ENCODE measurements at regions not wholly inside any gene's neighbourhood (a gene's known extent, or its start where the extent isn't known, plus 50 kb on each side); places are given as distances from the start of the nearest gene placed in this dataset.

DNA sequence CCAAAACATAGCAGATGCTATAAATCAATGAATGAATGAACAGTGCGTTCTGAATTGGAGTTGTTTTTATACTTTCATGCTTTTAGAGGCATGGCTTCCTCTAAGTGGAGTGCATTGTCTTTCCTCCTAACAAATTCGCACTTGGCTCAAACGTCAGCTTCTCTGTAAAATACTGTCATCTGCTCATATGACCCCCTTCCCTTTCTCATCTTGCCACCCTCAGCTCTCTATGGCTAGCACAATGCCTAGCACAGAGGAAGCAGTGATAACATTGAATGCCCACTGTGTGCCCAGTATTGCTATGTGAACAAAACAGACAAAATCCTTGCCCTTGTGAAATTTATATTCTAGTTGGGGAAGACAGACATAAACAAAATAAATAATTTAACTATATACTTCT lies 258.8 kb downstream of the MREG start:
- intact Hi-C loops (cut with micrococcal nuclease), result no loop called here
- DNase-seq (no peak), ATAC-seq (peak; percentile 25)

DNA sequence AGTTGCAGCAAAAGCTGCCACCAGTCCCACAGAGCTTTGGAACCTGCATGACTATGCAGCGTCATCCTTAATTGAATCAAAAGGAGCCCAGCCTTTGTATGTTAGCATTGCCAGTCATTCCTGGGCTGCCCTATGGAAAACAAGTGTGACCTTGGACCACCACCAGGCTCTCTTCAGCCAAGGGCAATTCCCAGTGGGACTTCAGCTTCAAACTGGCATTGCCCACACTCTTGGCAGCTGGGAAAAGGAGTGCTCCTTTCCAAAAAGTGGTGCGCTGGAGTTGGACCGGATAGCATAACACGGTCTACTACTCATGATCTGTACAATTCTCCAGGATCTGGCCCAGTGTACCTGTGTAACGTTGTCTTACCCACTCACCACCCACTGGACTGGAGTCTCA lies 259.5 kb downstream of the MREG start:
- ATAC-seq (no peak), DNase-seq (no peak)
- intact Hi-C loops (cut with micrococcal nuclease), result no loop called here

DNA sequence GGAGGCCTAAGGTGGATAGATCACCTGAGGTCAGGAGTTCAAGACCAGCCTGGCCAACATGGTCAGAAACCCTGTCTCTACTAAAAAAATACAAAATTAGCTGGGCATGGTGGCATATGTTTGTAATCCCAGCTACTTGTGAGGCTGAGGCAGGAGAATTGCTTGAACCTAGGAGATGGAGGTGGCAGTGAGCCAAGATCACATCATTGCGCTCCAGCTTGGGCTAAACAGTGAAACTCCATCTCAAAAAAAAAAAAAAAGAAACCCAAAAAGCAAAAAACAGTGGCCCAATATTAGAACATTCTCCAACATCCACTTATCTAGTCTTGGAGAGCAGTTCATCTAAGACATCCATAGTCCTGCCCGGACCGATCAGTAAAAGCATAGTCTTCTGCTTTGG lies 260.4 kb downstream of the MREG start:
- intact Hi-C loops (cut with micrococcal nuclease), result no loop called here
- ATAC-seq, result no peak
- DNase-seq, result no peak

DNA sequence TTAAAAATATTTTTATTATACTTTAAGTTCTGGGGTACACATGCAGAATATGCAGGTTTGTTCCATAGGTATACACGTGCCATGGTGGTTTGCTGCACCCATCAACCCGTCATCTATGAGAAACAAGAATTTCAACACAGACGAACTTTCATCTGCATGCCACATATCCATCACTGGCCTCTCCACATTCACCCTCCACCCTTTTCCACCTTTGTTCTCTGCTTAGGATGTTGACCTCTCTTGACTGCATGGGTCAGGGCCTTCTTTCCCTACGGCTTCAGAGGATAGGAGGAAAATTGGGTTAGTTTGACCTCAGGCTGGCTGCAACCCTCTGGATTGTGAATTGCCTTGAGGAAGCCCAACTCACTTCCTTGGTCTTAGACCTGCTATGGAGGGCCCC lies 260.9 kb downstream of the MREG start:
- ATAC-seq (no peak), DNase-seq (no peak)
- intact Hi-C loops (cut with micrococcal nuclease), result no loop called here

DNA sequence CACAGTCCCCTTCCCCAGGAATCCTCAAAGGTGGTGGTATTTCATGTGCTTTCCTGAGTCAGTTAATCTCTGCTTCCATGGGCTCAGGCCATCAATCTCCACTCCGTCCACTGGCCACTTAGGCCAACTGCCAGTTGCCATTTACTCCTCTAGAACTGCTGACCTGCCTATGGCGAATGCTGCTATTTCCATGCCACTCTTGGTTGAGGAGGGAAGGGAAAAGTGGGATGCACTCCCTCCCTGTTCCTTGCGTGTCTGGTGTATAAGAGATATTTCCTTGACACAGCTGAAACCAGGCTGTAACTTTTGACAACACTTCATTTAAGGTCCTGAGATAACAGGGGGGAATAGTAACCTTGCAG lies 261.5 kb downstream of the MREG start:
- intact Hi-C loops (cut with micrococcal nuclease), result no loop called here
- ATAC-seq (no peak), DNase-seq (no peak)

DNA sequence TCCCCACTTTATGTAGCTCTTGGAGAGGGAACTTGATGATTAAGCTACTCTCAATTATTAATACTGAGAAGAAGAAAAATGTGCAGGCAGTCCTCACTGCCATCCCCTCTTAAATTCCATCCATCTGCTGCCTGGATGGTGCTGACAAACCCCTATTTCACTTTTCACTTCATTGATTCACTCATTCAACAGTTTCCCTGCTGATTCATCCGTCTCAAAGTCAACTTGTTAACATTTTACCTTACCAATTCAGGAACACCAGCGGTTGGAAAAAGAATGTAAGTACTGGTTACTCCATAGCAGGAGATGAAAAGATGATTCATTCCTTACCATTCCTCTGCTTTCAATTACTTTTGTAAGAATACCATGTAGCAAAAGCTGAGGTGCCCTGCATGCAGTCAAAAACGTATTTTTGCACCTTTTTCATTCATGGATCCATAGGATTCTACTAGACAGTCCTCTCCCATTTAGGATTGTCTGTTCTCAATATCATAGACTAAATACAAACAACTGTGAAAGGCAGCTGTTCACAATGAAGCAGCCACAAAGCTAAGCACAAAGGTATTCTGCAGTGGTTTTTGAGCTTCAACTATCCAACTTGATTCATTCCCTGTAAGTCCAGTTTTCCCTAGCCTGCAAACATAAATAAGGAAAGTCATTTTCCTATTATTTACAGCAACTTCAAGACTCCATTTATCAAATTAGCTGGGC lies 262.0 kb downstream of the MREG start:
- intact Hi-C loops (cut with micrococcal nuclease), result no loop called here
- no peak for ATAC-seq
- DNase-seq, result no peak

DNA sequence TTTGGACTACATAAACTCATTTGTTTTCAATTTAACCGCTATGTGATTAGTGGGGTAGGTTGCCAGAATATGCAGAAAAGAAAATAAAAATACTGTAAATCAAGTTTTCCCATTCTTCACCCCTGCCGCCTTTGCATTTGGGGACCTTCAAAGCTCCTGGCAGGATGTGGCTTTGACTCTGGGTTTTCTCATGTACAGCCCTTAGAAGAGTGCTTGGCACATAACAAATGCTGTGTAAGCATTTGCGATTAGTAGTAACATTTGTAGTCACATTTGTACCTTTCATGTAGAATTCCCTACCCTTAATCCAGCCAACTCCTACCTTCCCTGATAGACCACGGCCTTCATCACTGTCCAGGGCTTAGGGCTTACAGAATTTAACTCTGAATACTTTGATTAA lies 262.6 kb downstream of the MREG start:
- intact Hi-C loops (cut with micrococcal nuclease), result no loop called here
- no peak for DNase-seq
- no peak for ATAC-seq

DNA sequence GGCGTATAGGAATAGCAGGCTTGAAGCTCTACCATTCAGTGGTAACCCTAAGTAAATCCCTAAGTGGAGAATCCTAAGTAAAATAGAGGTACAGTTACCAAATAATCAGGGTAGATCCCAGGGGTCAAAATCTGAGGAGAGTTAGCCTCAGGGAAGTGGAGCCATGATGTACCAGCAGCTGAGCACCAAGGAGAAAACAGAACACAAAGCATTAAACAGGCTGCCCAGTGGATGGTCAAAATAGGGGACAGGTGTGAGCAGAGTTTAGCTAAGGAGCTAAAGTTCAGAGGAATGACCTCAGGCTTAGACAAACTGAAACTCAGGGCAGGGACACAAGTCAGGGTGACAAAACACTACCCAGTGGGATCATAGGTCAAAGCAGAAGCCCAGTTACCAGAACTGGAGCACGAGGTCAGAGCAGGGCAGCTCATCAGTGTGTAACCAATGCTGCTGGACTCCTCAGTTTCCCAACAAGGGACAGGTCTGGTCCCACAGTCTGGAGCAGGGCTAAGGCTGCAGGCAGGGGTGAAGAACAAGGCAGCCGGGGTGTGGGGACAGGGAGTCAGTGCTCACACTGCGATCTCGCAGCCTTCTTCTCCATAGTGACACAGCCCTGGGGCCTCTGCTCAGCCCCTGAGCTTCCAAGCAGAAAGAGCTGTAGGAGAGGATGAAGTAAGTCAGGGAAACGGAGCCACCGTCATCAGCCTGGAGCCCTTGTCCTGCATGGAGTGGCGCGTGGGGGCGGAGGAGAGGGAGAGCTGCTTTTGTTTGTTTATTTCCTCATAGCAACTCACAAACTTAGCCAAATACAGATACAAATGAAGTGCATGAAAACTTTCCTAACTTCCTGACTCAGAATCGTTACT lies 264.0 kb downstream of the MREG start:
- intact Hi-C loops (cut with micrococcal nuclease), result no loop called here
- ATAC-seq (peak; percentile 86), DNase-seq (peak; percentile 76)

DNA sequence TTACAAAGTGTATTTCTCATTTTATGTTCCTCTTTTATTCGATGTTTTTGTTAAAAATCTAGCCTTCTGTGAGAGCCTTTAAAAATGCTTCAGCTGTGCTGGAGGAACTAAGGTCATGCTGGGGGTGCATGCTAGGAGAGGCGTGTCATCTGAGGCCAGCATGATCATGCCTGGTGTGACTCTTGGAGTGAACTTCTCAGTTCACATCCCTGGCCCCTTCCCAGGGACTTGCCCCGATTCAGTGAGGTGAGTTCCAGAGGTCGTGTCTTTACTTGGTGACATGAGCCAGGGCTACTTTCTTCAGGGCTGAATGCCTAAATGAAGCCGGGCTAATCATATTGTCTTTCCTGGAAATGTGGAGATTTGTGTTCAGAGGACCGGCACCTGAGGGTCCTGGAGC lies 264.9 kb downstream of the MREG start:
- ATAC-seq, result peak; percentile 63
- peak; percentile 31 for DNase-seq
- intact Hi-C loops (cut with micrococcal nuclease), result no loop called here

DNA sequence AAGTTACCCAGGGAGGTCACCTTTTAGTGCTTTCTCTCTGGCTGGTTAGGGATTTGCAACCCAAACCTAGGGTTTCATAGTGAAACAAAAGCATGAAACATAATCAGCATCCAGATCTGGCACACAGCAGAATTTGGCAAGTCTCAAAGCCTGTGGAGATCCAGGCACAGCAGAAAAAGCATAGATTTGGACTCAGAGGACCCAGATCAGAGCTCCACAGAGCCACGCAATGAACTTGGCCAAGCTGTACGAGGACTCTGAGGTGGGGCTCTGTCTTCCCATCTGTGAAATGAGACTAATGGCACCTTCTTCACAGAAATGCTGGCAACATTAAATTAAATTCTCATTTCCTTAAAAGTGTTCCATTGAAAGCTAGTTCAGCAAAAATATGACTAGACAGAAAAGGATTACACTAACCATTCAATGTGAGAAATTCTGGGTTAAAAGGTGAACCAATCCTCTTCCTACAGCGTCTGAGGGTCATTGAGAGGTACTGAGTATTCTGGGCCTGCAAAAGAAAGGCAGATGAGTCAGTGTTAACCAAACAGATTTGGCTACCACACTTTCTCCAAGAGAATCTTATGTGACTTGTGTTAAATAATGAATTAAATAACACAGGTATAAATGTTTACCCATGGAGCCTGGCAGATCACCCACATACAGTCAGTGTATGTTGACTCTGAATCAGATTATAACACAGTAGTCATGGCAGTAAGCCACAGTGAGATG lies 266.3 kb downstream of the MREG start:
- ATAC-seq (no peak), DNase-seq (no peak)
- intact Hi-C loops (cut with micrococcal nuclease), result no loop called here

DNA sequence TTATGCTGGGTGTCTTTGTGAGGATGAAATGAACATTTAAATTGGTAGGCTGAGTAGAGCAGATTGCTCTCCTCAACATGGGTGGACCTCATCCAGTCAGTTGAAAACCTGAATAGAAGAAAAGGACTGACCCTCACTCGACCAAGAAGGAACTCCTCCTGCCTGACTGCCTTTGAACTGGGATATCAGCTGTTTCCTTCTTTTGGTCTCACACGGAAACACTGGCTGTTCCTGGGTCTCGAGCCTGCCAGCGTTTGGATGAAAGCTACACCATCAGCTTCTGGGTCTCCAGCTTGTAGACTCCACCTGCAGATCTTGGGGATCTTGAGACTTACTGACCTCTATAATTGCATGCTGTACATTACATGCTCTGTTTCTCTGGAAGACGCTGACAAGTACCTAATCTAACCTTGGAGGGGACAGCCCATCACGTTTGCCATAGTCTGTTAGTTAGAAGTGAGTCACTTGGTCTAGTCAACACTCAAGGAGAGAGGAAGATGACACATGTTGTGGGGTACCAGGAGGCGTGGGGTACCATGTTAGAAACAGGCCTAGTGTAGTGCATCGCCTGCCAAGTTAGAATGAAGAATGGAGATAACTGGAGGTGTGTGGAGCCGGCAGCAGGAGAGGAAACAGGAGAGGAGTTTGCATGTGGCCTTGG lies 267.0 kb downstream of the MREG start:
- DNase-seq, result no peak
- ATAC-seq, result no peak
- intact Hi-C loops (cut with micrococcal nuclease), result no loop called here

DNA sequence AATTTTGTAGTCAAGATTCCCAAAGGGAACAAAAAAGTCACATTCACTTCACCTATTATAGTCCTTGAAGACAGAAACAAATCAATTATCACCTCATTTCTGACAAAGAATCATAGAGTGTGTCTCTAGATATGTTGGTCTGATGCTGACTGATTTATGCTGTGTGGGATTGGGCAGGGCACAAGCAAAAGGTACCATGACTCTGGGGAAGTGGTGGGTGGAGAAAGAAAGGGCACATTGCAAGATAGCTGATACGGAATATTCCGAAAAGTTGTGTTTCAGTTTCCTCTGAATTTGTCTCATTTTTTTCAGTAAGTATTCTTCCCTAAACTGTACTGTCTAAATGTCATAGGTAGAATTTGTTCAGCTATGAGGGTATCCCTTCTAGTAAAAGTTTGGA lies 268.0 kb downstream of the MREG start:
- ATAC-seq (no peak), DNase-seq (no peak)
- intact Hi-C loops (cut with micrococcal nuclease), result no loop called here

DNA sequence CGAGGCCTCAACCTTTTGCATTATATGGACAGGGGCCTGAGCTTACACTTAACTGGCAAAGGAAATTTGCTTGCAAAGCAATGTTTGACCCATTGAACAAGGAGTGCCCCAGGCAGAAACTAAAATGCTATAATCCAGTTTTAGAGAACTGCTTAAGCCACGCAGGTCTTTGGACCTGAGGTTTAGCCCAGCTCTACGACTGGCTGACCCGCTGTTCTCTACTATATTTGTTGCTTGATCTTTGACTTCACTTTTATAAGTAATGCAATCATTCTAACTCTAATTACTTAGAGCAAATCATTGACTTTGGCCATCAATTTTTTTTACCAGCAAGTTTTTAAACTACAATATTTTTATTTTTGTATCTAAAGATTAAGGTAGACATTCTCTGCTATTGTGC lies 268.8 kb downstream of the MREG start:
- intact Hi-C loops (cut with micrococcal nuclease), result no loop called here
- no peak for ATAC-seq
- DNase-seq, result no peak

DNA sequence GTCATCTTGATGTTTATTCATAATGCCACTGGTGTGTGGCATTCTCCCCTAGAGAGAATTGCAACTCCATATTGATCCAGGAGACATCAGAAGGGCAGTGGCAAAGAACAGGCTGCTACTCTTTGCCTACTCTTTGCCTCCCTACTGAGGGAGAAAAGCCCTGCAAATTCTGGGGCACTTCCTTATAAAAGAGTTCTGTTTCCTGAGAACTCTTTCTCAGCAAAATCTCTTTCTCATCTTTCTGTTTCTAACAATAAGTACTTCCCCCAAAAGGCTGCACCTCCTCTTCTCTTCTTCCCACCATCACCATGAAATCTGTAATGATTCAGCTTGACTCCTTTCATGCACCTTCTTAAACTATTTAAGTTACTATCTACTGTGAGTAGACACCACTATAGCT lies 270.3 kb downstream of the MREG start:
- intact Hi-C loops (cut with micrococcal nuclease), result no loop called here
- DNase-seq, result no peak
- ATAC-seq, result no peak

DNA sequence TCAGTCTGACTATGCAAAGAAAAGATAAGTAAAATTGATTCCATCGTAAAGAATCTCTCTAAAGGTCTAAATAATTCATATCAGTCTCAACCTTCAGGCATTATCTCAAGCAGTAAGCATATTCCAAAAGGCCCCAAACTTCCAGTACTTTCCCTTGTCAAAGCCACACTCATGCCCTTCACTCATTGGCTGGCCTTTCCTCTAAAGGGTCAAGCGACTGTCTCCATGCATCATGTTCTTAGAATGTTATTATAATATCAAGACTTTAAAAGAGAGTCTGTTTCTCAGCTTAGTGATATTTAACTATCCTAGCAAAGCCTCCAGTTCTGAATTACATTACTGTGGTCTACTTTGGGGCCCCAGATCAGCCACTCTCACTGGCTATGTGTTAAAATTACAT lies 271.3 kb downstream of the MREG start:
- intact Hi-C loops (cut with micrococcal nuclease), result no loop called here

DNA sequence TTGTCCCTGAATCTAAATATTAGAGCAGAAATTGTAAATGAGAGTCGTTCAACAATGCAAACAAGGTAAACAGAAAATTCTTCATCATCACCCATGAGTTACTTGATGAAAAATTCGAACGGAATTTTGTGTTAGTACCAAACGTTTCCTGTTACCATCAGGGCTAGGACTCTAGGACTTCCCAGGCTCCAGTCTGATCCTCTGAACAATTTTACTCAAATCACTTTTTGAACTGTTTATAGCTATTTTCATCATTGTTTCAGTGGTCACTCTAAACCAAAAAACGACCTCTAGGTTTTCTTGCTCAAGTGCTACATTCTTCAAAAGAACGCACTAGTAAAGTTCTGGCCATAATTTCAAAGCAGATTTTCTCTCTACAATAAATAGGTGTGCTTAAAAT lies 273.3 kb downstream of the MREG start:
- intact Hi-C loops (cut with micrococcal nuclease), result no loop called here
- ATAC-seq (no peak), DNase-seq (no peak)

More for the DNA sequence above, 271.3 kb downstream of the MREG start:
- DNase-seq (no peak), ATAC-seq (no peak)

DNA sequence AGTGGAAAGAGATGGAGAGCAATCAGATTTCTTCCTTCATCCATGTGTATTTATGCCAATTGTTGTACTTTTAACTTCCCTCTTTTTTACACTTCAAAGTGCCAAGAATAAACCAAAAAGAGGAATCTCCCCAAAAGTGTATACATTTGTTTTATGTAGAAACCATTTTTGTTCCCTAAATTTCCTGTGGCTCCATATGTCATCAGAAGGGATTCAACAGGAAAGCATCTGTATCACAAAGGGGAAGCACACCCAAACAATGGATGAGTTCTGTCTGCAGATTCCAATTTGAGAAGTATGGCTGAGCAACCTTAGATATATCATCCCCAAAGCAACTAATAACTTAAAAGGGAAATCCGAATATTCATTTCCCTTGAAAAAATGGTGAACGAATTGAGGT lies 275.0 kb downstream of the MREG start:
- ATAC-seq, result no peak
- no peak for DNase-seq
- intact Hi-C loops (cut with micrococcal nuclease), result no loop called here

DNA sequence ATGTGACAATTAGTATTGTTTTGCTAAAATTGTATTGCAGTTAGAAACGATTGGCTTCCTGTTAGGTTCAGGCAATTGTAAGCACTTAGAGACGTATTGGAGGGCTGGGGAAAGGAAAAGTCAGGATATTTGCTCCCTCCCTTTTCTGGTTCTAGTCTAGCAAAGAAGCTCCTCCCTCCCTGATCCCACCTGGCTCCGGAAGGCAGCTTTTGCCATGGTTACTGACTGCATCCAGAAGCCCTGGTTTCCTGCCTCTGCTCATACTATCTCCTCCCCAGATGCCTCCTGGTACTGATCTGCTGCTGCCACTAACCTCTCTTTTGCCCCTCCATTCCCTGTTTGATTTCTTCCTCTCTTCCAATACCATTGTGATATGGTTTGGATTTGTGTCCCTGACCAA lies 275.9 kb downstream of the MREG start:
- ATAC-seq, result no peak
- intact Hi-C loops (cut with micrococcal nuclease), result no loop called here

DNA sequence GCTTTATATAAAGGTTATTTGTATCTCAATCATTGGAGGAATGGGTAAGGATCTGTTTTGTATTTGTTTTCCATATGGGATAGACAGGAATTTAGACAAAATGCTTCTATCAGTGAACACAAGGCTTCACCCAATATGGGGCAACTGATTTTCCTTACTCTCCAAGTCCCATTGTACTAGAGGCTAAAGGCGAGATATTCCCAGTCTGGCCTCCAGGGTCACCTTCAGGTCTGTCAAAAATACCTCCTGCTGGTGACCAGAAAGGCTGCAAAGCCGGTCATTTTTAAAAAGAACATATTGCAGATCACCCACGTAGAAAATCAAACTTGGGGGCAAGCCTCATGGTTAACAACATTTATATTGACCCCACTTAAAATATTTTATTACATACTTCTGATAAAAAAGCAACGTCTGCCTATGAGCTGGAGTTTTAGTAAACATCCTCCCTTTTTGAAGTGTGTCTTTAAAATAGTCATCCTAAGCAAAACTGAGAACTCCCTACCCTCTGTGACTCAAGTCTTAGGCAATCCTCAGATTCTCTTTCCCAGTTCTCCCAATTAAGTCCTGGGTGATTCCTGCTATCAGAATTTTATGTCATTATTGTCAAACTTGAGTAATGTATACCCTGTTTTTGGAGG lies 276.6 kb downstream of the MREG start:
- intact Hi-C loops (cut with micrococcal nuclease), result no loop called here
- DNase-seq, result no peak
- no peak for ATAC-seq

More for the DNA sequence above, 275.9 kb downstream of the MREG start:
- DNase-seq, result no peak
